ENCODE measurements at regions not wholly inside any gene's neighbourhood (a gene's known extent, or its start where the extent isn't known, plus 50 kb on each side); places are given as distances from the start of the nearest gene placed in this dataset.

- DNase-seq (ENCODE audit: low read depth) = no peak
Measured at GRCh38 chr3:10555263-10555662, 49.9 kb upstream of the ATP2B2 start.

- DNase-seq (ENCODE audit: low read depth) = no peak
Measured at GRCh38 chr3:10556312-10556711, 50.9 kb upstream of the ATP2B2 start.

GRCh38 chr3:10557250-10557649, 51.9 kb upstream of the ATP2B2 start:
- DNase-seq (ENCODE audit: low read depth) = no peak

GRCh38 chr3:10557781-10558373, 52.5 kb upstream of the ATP2B2 start:
- no peak for DNase-seq (ENCODE audit: low read depth)

GRCh38 chr3:10558736-10559135, 53.4 kb upstream of the ATP2B2 start:
- DNase-seq (ENCODE audit: low read depth) = no peak

- DNase-seq (ENCODE audit: low read depth) = no peak
Measured at GRCh38 chr3:10560060-10560861, 54.9 kb upstream of the ATP2B2 start.

- DNase-seq (ENCODE audit: low read depth) = no peak
Measured at GRCh38 chr3:10561162-10561945, 56.0 kb upstream of the ATP2B2 start.

GRCh38 chr3:10561946-10562560, 56.7 kb upstream of the ATP2B2 start:
- DNase-seq (ENCODE audit: low read depth) = no peak

- DNase-seq (ENCODE audit: low read depth) = no peak
Measured at GRCh38 chr3:10563396-10563795, 58.0 kb upstream of the ATP2B2 start.

GRCh38 chr3:10565814-10566213, 60.4 kb upstream of the ATP2B2 start:
- no peak for DNase-seq (ENCODE audit: low read depth)

GRCh38 chr3:10566451-10566850, 61.1 kb upstream of the ATP2B2 start:
- no peak for DNase-seq (ENCODE audit: low read depth)

- DNase-seq (ENCODE audit: low read depth) = no peak
Measured at GRCh38 chr3:10568549-10568948, 63.2 kb upstream of the ATP2B2 start.

GRCh38 chr3:10570196-10570946, 65.0 kb upstream of the ATP2B2 start:
- no peak for DNase-seq (ENCODE audit: low read depth)

- DNase-seq (ENCODE audit: low read depth) = no peak
Measured at GRCh38 chr3:10574101-10574620, 68.8 kb upstream of the ATP2B2 start.

- no peak for DNase-seq (ENCODE audit: low read depth)
Measured at GRCh38 chr3:10575601-10576160, 70.3 kb upstream of the ATP2B2 start.

- no peak for DNase-seq (ENCODE audit: low read depth)
Measured at GRCh38 chr3:10577486-10577885, 72.1 kb upstream of the ATP2B2 start.

GRCh38 chr3:10580426-10580825, 75.0 kb upstream of the ATP2B2 start:
- no peak for DNase-seq (ENCODE audit: low read depth)

GRCh38 chr3:10581251-10581650, 75.9 kb upstream of the ATP2B2 start:
- DNase-seq (ENCODE audit: low read depth) = peak; percentile 43

GRCh38 chr3:10581716-10582115, 76.3 kb upstream of the ATP2B2 start:
- no peak for DNase-seq (ENCODE audit: low read depth)

GRCh38 chr3:10582733-10583132, 77.3 kb upstream of the ATP2B2 start:
- no peak for DNase-seq (ENCODE audit: low read depth)
